GM21825 (cell line): ENCODE measurements at regions not wholly inside any gene's neighbourhood (a gene's known extent, or its start where the extent isn't known, plus 50 kb on each side); places are given as distances from the start of the nearest gene placed in this dataset.
"Not testable (repeated sequence)": the region's sequence is repeated elsewhere in the genome, so short reads cannot be mapped to it uniquely, and the experiment has no call there.

Experiments
- ATAC-seq: cut with Tn5 transposase; IDR thresholded peaks from one replicate; pipeline ENCODE4 v1.9.1; 2021; ENCODE audit warnings: mild to moderate bottlenecking, moderate library complexity; ENCODE audit not compliant: unreplicated experiment

DNA sequence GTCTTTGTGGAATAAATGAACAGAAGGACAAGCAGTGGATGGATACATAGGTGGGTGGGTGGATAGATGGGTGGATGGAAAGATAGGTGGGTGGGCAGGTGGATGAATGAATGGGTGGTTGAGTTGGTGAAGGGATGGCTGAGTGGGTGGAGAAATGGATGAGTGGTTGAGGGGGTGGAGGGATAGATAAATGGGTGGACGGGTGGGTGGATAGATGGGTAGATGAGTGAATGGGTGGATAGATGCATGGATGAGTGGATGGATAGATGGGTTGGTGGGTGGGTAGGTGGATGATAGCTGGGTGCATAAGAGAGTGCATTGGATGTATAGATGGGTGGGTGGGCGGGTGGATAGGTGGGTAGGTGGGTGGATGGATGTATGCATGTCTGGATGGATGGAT, 63.5 kb downstream of the UNC93B1 start:
- not testable (repeated sequence) for ATAC-seq

GRCh38 chr11:67938964-67939363, 64.9 kb downstream of the UNC93B1 start:
- ATAC-seq, result not testable (repeated sequence)

DNA sequence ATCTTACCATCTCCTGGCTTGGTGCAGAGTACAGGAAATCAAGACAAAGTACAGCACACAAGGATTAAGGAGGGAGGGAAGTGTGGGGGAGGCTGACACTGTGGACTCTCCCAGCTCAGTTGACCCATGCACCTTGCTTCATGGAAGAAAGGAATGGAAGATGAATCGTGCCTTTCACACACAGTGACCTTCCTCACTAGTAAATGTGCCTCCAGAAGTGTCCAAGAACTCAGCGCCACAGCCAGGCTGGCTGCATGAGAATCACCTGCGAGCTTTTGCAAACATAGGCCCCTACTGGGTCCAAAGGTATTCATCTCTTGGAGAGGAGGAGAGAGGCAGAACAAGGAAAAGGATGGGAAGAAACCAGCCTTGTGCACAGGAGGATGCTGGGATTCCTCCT, 65.5 kb downstream of the UNC93B1 start:
- not testable (repeated sequence) for ATAC-seq

GRCh38 chr11:67923565-67923964, 80.3 kb downstream of the UNC93B1 start:
- ATAC-seq, result not testable (repeated sequence)

- not testable (repeated sequence) for ATAC-seq
Observed at GRCh38 chr11:67920546-67920945, 83.4 kb downstream of the UNC93B1 start.

GRCh38 chr11:67912184-67912583, 91.7 kb downstream of the UNC93B1 start:
- ATAC-seq, result not testable (repeated sequence)

- not testable (repeated sequence) for ATAC-seq
Observed at GRCh38 chr11:67911211-67911610, 92.7 kb downstream of the UNC93B1 start.

- not testable (repeated sequence) for ATAC-seq
Observed at GRCh38 chr11:67910803-67911202, 93.1 kb downstream of the UNC93B1 start.

DNA sequence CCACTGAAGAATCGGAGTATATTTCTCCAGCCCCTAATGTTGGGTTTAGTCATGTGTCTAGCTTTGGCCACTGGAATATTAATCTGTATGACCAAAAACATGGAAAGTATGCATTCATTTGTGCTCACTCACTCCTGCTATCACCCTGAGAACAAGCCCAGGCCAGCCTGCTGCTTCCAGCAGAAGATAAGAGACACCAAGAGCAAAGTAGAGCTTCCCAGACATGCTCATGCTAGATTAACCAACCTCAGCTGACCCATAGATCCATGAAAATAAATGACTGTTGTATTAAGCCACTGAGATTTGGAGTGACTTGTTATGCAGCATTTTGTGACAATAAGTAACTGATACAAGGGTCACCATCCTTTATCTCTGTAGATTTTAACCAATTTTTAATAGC, 96.9 kb downstream of the UNC93B1 start:
- not testable (repeated sequence) for ATAC-seq

DNA sequence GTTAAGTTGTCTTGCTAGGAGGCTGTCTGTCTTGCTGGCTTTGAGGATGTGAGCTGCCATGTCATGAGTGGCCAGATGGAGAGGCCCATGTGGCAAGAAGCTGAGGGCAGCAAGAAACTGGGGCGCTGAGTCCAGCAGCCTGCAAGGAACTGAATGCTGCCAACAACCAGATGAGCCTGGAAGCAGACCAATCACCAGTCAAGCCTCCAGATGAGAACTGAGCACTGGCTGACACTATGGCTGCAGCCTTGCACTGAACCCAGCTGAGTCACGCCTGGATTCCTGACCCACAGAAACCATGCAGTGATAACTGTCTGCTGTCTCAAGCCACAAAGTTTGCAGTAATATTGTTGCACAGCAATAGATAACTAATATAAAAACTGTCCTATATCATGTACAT, 104.4 kb downstream of the UNC93B1 start:
- not testable (repeated sequence) for ATAC-seq

GRCh38 chr11:67893487-67893886, 110.4 kb downstream of the UNC93B1 start:
- not testable (repeated sequence) for ATAC-seq

GRCh38 chr11:67889646-67890045, 114.3 kb downstream of the UNC93B1 start:
- ATAC-seq, result not testable (repeated sequence)

GRCh38 chr11:67888056-67888455, 115.8 kb downstream of the UNC93B1 start:
- not testable (repeated sequence) for ATAC-seq

GRCh38 chr11:67886672-67887071, 117.2 kb downstream of the UNC93B1 start:
- ATAC-seq, result not testable (repeated sequence)

DNA sequence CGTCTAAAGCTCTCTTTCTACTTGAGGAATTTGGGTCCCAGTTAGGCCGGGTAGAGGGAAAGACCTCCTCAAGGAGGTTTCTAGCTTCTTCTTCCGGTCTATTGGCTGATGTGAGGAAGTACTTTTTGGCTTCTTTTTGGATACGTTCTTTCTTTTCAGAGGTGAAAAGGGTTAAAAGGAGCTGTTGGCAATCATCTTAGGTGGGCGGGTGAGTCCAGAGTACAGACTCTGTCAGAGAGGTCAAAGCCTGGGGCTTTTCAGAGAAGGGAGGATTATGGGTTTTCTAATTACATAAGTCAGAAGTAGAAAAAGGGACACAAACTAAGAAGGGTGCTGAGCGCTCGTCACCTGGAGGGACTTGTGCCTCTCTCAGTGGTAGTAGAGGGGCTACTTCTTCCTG, 117.7 kb downstream of the UNC93B1 start:
- ATAC-seq, result not testable (repeated sequence)

DNA sequence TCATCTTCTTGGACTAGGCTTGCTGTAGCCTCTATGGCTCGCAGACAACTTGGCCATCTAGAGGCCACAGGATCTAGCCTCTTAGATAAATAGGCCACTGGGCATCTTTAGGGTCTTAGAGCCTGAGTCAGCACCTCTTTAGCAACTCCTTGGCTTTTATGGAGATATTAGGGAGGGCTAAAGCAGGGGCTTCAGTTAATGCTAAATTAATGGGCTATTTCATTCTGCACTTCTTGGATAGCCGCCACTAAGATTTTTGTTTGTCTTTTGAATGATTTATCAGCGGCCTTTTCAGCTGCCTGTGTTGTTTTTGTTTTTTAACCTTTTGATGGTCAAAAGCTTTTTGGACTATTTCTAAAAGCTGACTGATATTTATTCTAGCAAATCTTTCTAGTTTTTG, 118.3 kb downstream of the UNC93B1 start:
- ATAC-seq, result not testable (repeated sequence)

- not testable (repeated sequence) for ATAC-seq
Observed at GRCh38 chr11:67884761-67885558, 118.9 kb downstream of the UNC93B1 start.

DNA sequence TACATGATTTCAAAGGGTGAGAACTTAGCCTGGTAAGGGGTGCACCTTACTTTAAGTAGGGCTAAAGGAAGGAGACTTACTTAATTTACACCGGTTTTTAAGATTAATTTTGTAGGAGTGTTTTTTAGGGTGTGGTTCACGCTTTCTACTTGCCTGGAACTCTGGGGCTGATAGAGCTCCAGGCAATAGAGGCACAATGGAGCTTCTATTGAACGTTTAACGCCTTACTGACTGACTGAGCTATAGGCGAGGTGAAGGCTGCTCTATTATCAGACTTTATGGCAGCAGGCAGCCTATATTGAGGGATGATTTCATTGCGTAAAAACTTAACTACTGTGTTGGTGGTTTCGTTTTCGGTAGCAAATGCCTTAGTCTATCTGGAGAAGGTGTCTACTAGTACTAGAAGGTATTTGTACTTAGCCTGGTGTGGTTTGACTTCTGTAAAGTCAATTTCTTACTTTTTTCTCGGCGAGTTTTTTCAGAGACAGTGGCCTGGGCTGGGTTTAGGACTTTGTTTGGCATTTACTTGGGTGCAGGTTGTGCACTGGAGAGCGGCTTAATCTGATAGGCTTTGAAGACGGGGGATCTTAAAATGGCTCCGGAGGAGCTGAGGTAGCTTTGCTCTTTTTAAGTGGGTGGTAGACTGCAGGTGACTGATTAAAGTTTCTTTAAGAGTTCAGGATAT, 119.7 kb downstream of the UNC93B1 start:
- not testable (repeated sequence) for ATAC-seq

DNA sequence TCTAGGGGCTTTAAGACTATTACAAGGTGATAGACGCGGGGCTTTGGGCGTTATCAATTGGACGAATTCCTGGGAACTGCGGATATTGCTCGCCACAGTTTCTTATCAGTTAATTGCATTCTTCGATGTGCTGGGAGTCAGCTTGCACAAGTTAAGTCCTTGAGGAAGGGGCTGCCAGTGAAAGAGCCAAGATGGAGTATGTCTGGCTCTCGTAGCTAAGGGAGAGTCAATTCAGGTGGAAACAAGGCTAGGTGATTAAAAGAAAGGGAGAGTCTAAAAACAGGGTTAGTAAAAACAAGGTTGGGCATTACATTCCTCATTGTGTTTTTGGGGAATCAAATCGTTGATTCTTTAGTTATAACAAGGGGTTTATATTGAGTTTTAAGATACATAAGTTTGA, 121.6 kb downstream of the UNC93B1 start:
- not testable (repeated sequence) for ATAC-seq

DNA sequence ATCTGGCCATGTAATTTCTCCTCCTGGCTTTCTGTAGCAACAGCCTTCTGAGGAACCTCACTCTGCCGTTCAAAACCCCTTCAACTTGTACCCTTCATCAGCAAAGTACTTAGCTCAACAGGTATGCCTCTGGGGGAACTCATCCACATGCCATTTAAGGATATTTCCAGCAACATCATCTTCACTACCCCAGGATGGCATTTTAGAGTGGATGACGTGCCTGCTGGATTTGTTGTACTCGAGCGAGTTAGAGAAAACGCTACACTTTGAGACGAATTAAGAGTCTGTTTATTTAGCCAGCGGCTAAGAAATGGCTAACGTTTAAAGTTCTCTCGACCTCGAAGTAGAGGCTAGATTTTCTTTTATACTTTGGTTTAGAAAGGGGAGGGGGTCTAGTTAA, 122.1 kb downstream of the UNC93B1 start:
- ATAC-seq, result not testable (repeated sequence)

GRCh38 chr11:67880594-67881196, 123.2 kb downstream of the UNC93B1 start:
- not testable (repeated sequence) for ATAC-seq

DNA sequence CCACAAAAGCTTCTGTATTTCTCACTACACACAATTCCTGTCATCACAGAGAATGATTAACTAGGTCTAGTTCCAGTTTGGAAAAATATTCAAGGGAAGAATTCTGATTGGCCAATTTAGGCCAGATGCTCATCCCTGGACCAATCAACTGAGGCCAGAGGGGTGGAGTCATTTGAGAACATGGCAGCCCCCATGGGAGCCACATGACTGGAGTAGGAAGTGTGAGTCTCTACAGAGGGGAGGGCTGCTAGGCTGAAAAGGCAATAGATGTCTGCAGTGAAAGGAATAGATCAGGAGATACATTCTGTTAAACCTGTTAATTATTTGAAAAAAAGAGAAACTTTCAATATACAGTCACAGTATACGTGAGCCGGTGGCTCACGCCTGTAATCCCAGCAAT, 125.2 kb downstream of the UNC93B1 start:
- ATAC-seq, result not testable (repeated sequence)
